ENCODE measurements at regions not wholly inside any gene's neighbourhood (a gene's known extent, or its start where the extent isn't known, plus 50 kb on each side); places are given as distances from the start of the nearest gene placed in this dataset.

- H3K27me3 ChIP-seq (replicated peaks in 1 of 7) = peaks cover 0 to 11% (median 0%) of the 10 kb centered on the region in 7 donors
- no peak for DNase-seq
- H3K27ac ChIP-seq = no peak overlapping the region
- H3K4me3 ChIP-seq = no peak overlapping the region
- H3K36me3 ChIP-seq = no peaks in the 10 kb centered on the region
- H3K4me1 ChIP-seq = no peaks in the 10 kb centered on the region
- 71 to 81% (median 78%) methylated on average over 17 of the region's 17 CpGs for WGBS, 5 donors
- H3K9me3 ChIP-seq = no peaks in the 10 kb centered on the region
- intact Hi-C loops (cut with DNase I; ENCODE audit: low total_unique reads) = no loop called here
- TF ChIP-seq CTCF (IDR thresholded peaks at IDR 0.05 in 8 of 11, conservative IDR thresholded peaks at IDR 0.05 in 3 of 11) = no peak
- TF ChIP-seq POLR2A (IDR thresholded peaks at IDR 0.05) = no peak
Observed at GRCh38 chr11:122309262-122309925, 193.4 kb upstream of the BLID start.

GRCh38 chr11:122308226-122308625, 192.2 kb upstream of the BLID start:
- H3K36me3 ChIP-seq = no peaks in the 10 kb centered on the region
- H3K4me3 ChIP-seq = no peak overlapping the region
- intact Hi-C loops (cut with DNase I; ENCODE audit: low total_unique reads) = no loop called here
- 86 to 96% (median 90%) methylated on average over 4 of the region's 4 CpGs for WGBS, 5 donors
- no peaks in the 10 kb centered on the region for H3K9me3 ChIP-seq
- no peak overlapping the region for H3K27ac ChIP-seq
- peaks cover 0 to 11% (median 0%) of the 10 kb centered on the region in 7 donors for H3K27me3 ChIP-seq (replicated peaks in 1 of 7)
- no peaks in the 10 kb centered on the region for H3K4me1 ChIP-seq
- TF ChIP-seq POLR2AphosphoS5 (IDR thresholded peaks at IDR 0.05) (no peak), POLR2A (IDR thresholded peaks at IDR 0.05) (no peak), CTCF (IDR thresholded peaks at IDR 0.05 in 8 of 11, conservative IDR thresholded peaks at IDR 0.05 in 3 of 11) (no peak)
- DNase-seq = no peak

GRCh38 chr11:122307476-122308035, 191.5 kb upstream of the BLID start:
- H3K4me3 ChIP-seq = no peak overlapping the region
- H3K4me1 ChIP-seq = no peaks in the 10 kb centered on the region
- peaks cover 0 to 11% (median 0%) of the 10 kb centered on the region in 7 donors for H3K27me3 ChIP-seq (replicated peaks in 1 of 7)
- no peak overlapping the region for H3K27ac ChIP-seq
- intact Hi-C loops (cut with DNase I; ENCODE audit: low total_unique reads) = no loop called here
- DNase-seq = no peak
- TF ChIP-seq POLR2A (IDR thresholded peaks at IDR 0.05) (no peak), POLR2AphosphoS5 (IDR thresholded peaks at IDR 0.05) (no peak), CTCF (IDR thresholded peaks at IDR 0.05 in 8 of 11, conservative IDR thresholded peaks at IDR 0.05 in 3 of 11) (no peak)
- H3K36me3 ChIP-seq = no peaks in the 10 kb centered on the region
- H3K9me3 ChIP-seq = no peaks in the 10 kb centered on the region
- WGBS, 5 donors = 75 to 84% (median 83%) methylated on average over 4 of the region's 4 CpGs

GRCh38 chr11:122306831-122307391, 190.9 kb upstream of the BLID start:
- Histone ChIP-seq H3K4me3 (no peak overlapping the region), H3K27me3 (replicated peaks in 1 of 7) (peaks cover 0 to 11% (median 0%) of the 10 kb centered on the region in 7 donors), H3K27ac (no peak overlapping the region), H3K4me1 (no peaks in the 10 kb centered on the region), H3K9me3 (no peaks in the 10 kb centered on the region), H3K36me3 (no peaks in the 10 kb centered on the region)
- DNase-seq = no peak
- 79 to 94% (median 91%) methylated on average over 9 of the region's 9 CpGs for WGBS, 5 donors
- intact Hi-C loops (cut with DNase I; ENCODE audit: low total_unique reads) = no loop called here
- no peak for TF ChIP-seq POLR2AphosphoS5 (IDR thresholded peaks at IDR 0.05)
- TF ChIP-seq CTCF (IDR thresholded peaks at IDR 0.05 in 8 of 11, conservative IDR thresholded peaks at IDR 0.05 in 3 of 11) = no peak
- TF ChIP-seq POLR2A (IDR thresholded peaks at IDR 0.05) = no peak
